Fibroblast of lung (primary cell): ENCODE measurements at regions not wholly inside any gene's neighbourhood (a gene's known extent, or its start where the extent isn't known, plus 50 kb on each side); places are given as distances from the start of the nearest gene placed in this dataset.
A peak's percentile ranks its signal among the peaks of the same experiment; 100 is the strongest.

Experiments used
- DNase-seq, 2 donors: peaks; one replicate each; pipeline versions ENCODE4 v3.0.0 to v3.0.0-alpha.2; 2010; ENCODE audit warnings: low read depth in 2 of 2
- H2AFZ ChIP-seq: 2 replicates; pipeline ENCODE4 v1.5.1; 2012; ENCODE audit warnings: low read length, control low read depth, inconsistent platforms
- H3K27ac ChIP-seq: 2 replicates; pipeline ENCODE4 v1.5.1; 2011; ENCODE audit warnings: low read length, control low read depth; ENCODE audit not compliant: insufficient read depth
- H3K27me3 ChIP-seq: 2 replicates; pipeline ENCODE4 v1.5.1; 2011; ENCODE audit warnings: mild to moderate bottlenecking, low read length; ENCODE audit not compliant: control insufficient read depth, insufficient read depth
- H3K36me3 ChIP-seq: 2 replicates; pipeline ENCODE4 v1.5.1; 2011; ENCODE audit warnings: low read length; ENCODE audit not compliant: control insufficient read depth, insufficient read depth
- H3K4me1 ChIP-seq: 2 replicates; pipeline ENCODE4 v1.5.1; 2011; ENCODE audit warnings: low read length; ENCODE audit not compliant: control insufficient read depth, insufficient read depth; ENCODE audit errors: extremely low read depth
- H3K4me2 ChIP-seq: 2 replicates; pipeline ENCODE4 v1.5.1; 2011; ENCODE audit warnings: low read length, control low read depth; ENCODE audit not compliant: insufficient read depth; ENCODE audit errors: extremely low read depth
- H3K4me3 ChIP-seq, 4 experiments: fragments of 200-600 bp in 1 of 4; sonication (generic) in 1 of 4; replicated peaks in 1 of 4; 2 replicates each; pipeline ENCODE4 v1.5.1; 2011 to 2016; ENCODE audit warnings: low read length in 4 of 4, low read depth in 3 of 4, mild to moderate bottlenecking in 3 of 4, control low read depth in 2 of 4, inconsistent platforms in 1 of 4, mixed read lengths in 1 of 4; ENCODE audit not compliant: insufficient read depth in 1 of 4; ENCODE audit errors: control extremely low read depth in 1 of 4
- H3K79me2 ChIP-seq: 2 replicates; pipeline ENCODE4 v1.5.1; 2012; ENCODE audit warnings: mild to moderate bottlenecking, low read length, inconsistent platforms; ENCODE audit not compliant: control insufficient read depth, insufficient read depth
- H3K9ac ChIP-seq: 2 replicates; pipeline ENCODE4 v1.5.1; 2011; ENCODE audit warnings: mild to moderate bottlenecking, low read length, control low read depth; ENCODE audit not compliant: insufficient read depth
- H3K9me3 ChIP-seq: 2 replicates; pipeline ENCODE4 v1.5.1; 2012; ENCODE audit warnings: low read depth, low read length; ENCODE audit not compliant: control insufficient read depth, insufficient read depth
- H4K20me1 ChIP-seq: 2 replicates; pipeline ENCODE4 v1.5.1; 2011; ENCODE audit warnings: low read length; ENCODE audit not compliant: control insufficient read depth, insufficient read depth; ENCODE audit errors: extremely low read depth
- CTCF ChIP-seq, 2 donors: IDR thresholded peaks in 1 of 2; conservative IDR thresholded peaks in 1 of 2; 1 replicate in 1 of 2; 2 replicates in 1 of 2; pipeline ENCODE4 v1.5.1; 2011 to 2012; ENCODE audit warnings: low read length in 2 of 2, control low read depth in 1 of 2, inconsistent platforms in 1 of 2, low read depth in 1 of 2, mild to moderate bottlenecking in 1 of 2
- EZH2 ChIP-seq: IDR thresholded peaks from 2 replicates; pipeline ENCODE4 v1.5.1; 2012; ENCODE audit warnings: low read length, control low read depth, mild to moderate bottlenecking; ENCODE audit errors: missing control alignments

- H3K27me3 ChIP-seq = no peaks in the 10 kb centered on the region
- no peaks in the 10 kb centered on the region for H3K36me3 ChIP-seq
- no peaks in the 10 kb centered on the region for H3K79me2 ChIP-seq
- no peak overlapping the region for H3K4me2 ChIP-seq
- H3K27ac ChIP-seq = no peak overlapping the region
- no peak overlapping the region for H3K4me3 ChIP-seq
- H3K9ac ChIP-seq = no peak overlapping the region
- no peaks in the 10 kb centered on the region for H3K9me3 ChIP-seq
- DNase-seq = peak in 1 of 2 donors; percentile 5
- no peak overlapping the region for H2AFZ ChIP-seq
- H3K4me1 ChIP-seq = no peaks in the 10 kb centered on the region
- H4K20me1 ChIP-seq = no peaks in the 10 kb centered on the region
- TF ChIP-seq EZH2 (no peak), CTCF (conservative IDR thresholded peaks at IDR 0.05 in 1 of 2, IDR thresholded peaks at IDR 0.05 in 1 of 2; ENCODE audit: low read depth in 1 of 2, low read length in 2 of 2) (no peak)
Measured at GRCh38 chr10:75334720-75335119, 66.8 kb downstream of the ZNF503 start.

- Histone ChIP-seq H4K20me1 (no peaks in the 10 kb centered on the region), H3K4me2 (no peak overlapping the region), H3K9ac (no peak overlapping the region), H3K36me3 (no peaks in the 10 kb centered on the region), H3K9me3 (no peaks in the 10 kb centered on the region), H2AFZ (no peak overlapping the region), H3K4me3 (no peak overlapping the region), H3K4me1 (no peaks in the 10 kb centered on the region), H3K79me2 (no peaks in the 10 kb centered on the region), H3K27me3 (no peaks in the 10 kb centered on the region), H3K27ac (no peak overlapping the region)
- no peak for DNase-seq
- TF ChIP-seq CTCF (conservative IDR thresholded peaks at IDR 0.05 in 1 of 2, IDR thresholded peaks at IDR 0.05 in 1 of 2; ENCODE audit: low read depth in 1 of 2, low read length in 2 of 2) (no peak), EZH2 (no peak)
Measured at GRCh38 chr10:75332081-75332480, 69.5 kb downstream of the ZNF503 start.

- no peaks in the 10 kb centered on the region for H3K9me3 ChIP-seq
- H3K4me2 ChIP-seq = no peak overlapping the region
- H3K27ac ChIP-seq = no peak overlapping the region
- no peak overlapping the region for H3K9ac ChIP-seq
- H3K36me3 ChIP-seq = no peaks in the 10 kb centered on the region
- H3K79me2 ChIP-seq = no peaks in the 10 kb centered on the region
- TF ChIP-seq EZH2 (no peak), CTCF (conservative IDR thresholded peaks at IDR 0.05 in 1 of 2, IDR thresholded peaks at IDR 0.05 in 1 of 2; ENCODE audit: low read depth in 1 of 2, low read length in 2 of 2) (no peak)
- no peak for DNase-seq
- H3K27me3 ChIP-seq = no peaks in the 10 kb centered on the region
- no peaks in the 10 kb centered on the region for H4K20me1 ChIP-seq
- no peak overlapping the region for H2AFZ ChIP-seq
- H3K4me1 ChIP-seq = no peaks in the 10 kb centered on the region
- H3K4me3 ChIP-seq = no peak overlapping the region
Measured at GRCh38 chr10:75331081-75331480, 70.5 kb downstream of the ZNF503 start.
